Superior temporal gyrus (tissue), 1 donor: ENCODE measurements at regions not wholly inside any gene's neighbourhood (a gene's known extent, or its start where the extent isn't known, plus 50 kb on each side); places are given as distances from the start of the nearest gene placed in this dataset.

Experiments used
- DNase-seq: peaks from one replicate; pipeline ENCODE4 v3.0.0-alpha.2; 2016; ENCODE audit errors: extremely low spot score

- DNase-seq: no peak
Measured at GRCh38 chr13:57056601-57057180, 84.0 kb upstream of the PRR20A start.

GRCh38 chr13:57063007-57063406 is 77.7 kb upstream of the PRR20A start:
- no peak for DNase-seq

GRCh38 chr13:57073983-57074382 is 66.7 kb upstream of the PRR20A start:
- DNase-seq: no peak

DNA sequence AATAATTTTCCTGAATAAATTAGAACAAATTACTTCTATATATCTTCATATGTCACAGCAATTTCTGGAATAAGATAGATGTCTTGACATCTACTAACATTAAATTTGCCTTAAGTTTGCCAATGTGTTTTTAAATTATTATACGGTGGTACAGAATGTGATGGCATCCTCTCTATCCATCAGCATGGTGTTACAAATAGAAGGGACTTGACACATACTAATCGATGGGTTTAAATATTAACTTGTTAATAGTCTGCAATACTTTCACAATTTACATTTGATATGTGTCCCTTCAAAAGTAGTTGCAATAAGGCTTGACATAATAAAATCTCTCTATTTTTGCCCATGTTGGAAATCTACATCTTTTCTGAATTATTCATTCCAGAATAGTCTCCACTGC is 65.1 kb upstream of the PRR20A start:
- no peak for DNase-seq

DNA sequence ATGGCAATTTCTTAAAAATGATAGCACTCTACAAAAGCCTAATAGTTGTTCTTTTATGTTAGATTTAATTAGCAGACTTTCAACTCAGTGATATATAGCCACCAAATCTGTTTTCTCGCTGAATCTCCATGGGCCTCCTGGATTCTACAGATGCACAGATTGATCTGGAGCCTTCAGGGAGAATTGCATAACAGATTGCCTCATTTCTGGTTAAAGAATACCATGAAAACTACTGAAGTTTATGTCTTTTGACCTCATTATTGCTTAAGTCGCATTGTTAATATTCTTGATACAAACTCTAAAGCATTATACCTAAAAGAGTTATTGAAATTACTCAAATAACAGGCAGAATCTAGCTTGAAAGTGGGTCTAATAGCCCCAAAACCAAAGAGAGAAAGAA is 53.7 kb upstream of the PRR20A start:
- no peak for DNase-seq
